ENCODE measurements at regions not wholly inside any gene's neighbourhood (a gene's known extent, or its start where the extent isn't known, plus 50 kb on each side); places are given as distances from the start of the nearest gene placed in this dataset.

DNA sequence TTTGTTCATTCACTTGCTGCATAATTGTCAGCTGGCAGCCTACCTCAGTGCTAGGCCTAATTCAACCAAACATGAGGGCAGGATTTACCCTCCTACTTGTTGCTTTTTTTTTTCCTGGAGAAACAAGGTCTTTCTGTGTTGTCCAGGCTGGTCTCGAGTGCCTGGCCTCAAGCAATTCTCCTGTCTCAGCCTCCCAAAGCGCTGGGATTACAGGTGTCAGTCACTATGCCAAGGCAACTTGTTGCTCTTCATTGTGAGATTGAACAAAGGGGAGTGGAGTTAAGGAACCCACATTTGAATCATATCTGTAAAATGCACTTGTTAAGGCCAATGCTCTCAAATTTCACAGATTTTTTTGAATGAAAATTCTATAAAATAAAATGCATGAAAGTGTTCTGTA lies 380.5 kb downstream of the TMEM161B start:
- no peaks in the 10 kb centered on the region for H3K4me1 Mint-ChIP-seq (ENCODE audit: low read depth)
- POLR2A ChIA-PET, result no interaction called here
- no peak overlapping the region for H3K4me3 Mint-ChIP-seq
- H3K27ac Mint-ChIP-seq, result no peak overlapping the region
- TF ChIP-seq, protein P1, sequence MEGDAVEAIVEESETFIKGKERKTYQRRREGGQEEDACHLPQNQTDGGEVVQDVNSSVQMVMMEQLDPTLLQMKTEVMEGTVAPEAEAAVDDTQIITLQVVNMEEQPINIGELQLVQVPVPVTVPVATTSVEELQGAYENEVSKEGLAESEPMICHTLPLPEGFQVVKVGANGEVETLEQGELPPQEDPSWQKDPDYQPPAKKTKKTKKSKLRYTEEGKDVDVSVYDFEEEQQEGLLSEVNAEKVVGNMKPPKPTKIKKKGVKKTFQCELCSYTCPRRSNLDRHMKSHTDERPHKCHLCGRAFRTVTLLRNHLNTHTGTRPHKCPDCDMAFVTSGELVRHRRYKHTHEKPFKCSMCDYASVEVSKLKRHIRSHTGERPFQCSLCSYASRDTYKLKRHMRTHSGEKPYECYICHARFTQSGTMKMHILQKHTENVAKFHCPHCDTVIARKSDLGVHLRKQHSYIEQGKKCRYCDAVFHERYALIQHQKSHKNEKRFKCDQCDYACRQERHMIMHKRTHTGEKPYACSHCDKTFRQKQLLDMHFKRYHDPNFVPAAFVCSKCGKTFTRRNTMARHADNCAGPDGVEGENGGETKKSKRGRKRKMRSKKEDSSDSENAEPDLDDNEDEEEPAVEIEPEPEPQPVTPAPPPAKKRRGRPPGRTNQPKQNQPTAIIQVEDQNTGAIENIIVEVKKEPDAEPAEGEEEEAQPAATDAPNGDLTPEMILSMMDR (IDR thresholded peaks at IDR 0.05), result no peak
- H3K27me3 Mint-ChIP-seq, result no peaks in the 10 kb centered on the region
- no peaks in the 10 kb centered on the region for H3K36me3 Mint-ChIP-seq (ENCODE audit: low read depth)
- CTCF ChIA-PET, result no interaction called here
- ATAC-seq (no peak), DNase-seq (no peak)
- peaks cover 2% of the 10 kb centered on the region for H3K9me3 Mint-ChIP-seq
- intact Hi-C loops (cut with micrococcal nuclease), result no loop called here

DNA sequence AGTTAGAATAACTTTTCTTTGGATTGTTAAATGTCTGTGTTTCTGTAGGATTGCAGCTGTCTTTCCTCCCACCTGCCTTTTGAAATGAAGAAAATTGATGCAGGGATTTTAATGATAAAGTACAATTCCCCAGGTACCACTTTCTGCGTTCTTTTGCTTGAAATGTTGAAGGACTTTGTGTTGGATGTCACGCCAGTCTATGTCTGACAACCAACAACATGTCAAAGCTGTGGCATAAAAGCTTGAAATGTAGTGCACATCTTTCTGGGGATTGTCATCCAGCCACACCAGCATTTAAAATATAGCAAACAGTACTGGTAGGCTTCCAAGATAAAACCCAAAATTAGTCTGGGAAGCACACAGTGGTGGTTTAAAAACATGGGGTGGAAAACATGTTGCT lies 381.4 kb downstream of the TMEM161B start:
- TF ChIP-seq, protein P1 (IDR thresholded peaks at IDR 0.05), result no peak
- Mint-ChIP-seq H3K4me3 (no peak overlapping the region), H3K9me3 (peaks cover 5% of the 10 kb centered on the region), H3K36me3 (ENCODE audit: low read depth) (no peaks in the 10 kb centered on the region), H3K4me1 (ENCODE audit: low read depth) (no peaks in the 10 kb centered on the region), H3K27me3 (no peaks in the 10 kb centered on the region), H3K27ac (no peak overlapping the region)
- ChIA-PET CTCF (no interaction called here), POLR2A (no interaction called here)
- ATAC-seq (no peak), DNase-seq (no peak)
- intact Hi-C loops (cut with micrococcal nuclease), result no loop called here

DNA sequence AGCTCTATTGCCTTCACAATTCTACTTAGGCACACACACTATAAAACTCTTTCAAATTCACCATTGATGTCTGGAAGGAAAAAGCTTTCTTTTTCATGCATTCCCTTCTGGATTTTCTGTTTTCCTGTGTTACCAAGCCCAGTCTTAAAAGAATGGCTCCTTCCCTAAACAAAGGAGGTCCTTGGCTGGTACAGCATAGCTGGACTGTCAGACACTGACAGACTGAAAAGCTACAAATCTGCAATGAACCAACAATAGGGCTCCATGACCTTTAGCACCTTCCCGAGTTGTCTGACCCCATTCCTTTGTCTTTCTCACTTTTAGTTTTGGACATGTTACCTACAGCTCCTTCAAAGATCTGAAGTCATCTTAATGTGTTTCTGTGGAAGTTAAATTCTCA lies 382.5 kb downstream of the TMEM161B start:
- POLR2A ChIA-PET, result interaction anchor here (0.6 kb wide), 1 partner anchor 87 kb away, joined by 3 read pairs; no protein-coding TSS in a partner anchor
- Mint-ChIP-seq H3K4me1 (ENCODE audit: low read depth) (no peaks in the 10 kb centered on the region), H3K4me3 (no peak overlapping the region), H3K27ac (no peak overlapping the region), H3K9me3 (peaks cover 12% of the 10 kb centered on the region), H3K36me3 (ENCODE audit: low read depth) (no peaks in the 10 kb centered on the region), H3K27me3 (no peaks in the 10 kb centered on the region)
- ATAC-seq (no peak), DNase-seq (no peak)
- CTCF ChIA-PET, result no interaction called here
- TF ChIP-seq, protein P1 (IDR thresholded peaks at IDR 0.05), result no peak
- intact Hi-C loops (cut with micrococcal nuclease), result no loop called here

DNA sequence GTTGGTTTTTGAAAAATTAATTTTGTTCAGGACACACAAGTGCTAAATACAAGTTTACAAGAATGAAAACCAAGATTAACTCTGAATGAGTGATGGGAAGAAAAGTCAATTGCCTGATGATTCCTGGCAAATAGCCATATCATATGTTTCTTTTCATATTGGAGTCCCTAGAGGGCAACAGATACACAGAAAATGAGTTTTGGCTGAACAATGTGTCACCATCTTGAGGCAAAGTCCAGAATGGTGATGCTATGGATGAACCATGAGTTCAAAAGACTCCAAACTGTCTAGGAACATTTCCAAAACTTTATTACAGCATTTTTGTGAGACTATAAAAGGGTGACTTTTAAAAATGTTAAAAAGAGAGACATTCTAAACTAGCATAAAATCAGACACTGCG lies 382.9 kb downstream of the TMEM161B start:
- Mint-ChIP-seq H3K27me3 (no peaks in the 10 kb centered on the region), H3K9me3 (peaks cover 13% of the 10 kb centered on the region), H3K4me1 (ENCODE audit: low read depth) (no peaks in the 10 kb centered on the region), H3K27ac (no peak overlapping the region), H3K4me3 (no peak overlapping the region), H3K36me3 (ENCODE audit: low read depth) (no peaks in the 10 kb centered on the region)
- intact Hi-C loops (cut with micrococcal nuclease), result no loop called here
- ATAC-seq (no peak), DNase-seq (no peak)
- ChIA-PET CTCF (no interaction called here), POLR2A (interaction anchor here (0.6 kb wide), 1 partner anchor 88 kb away, joined by 3 read pairs; no protein-coding TSS in a partner anchor)
- TF ChIP-seq, protein P1 (IDR thresholded peaks at IDR 0.05), result no peak

DNA sequence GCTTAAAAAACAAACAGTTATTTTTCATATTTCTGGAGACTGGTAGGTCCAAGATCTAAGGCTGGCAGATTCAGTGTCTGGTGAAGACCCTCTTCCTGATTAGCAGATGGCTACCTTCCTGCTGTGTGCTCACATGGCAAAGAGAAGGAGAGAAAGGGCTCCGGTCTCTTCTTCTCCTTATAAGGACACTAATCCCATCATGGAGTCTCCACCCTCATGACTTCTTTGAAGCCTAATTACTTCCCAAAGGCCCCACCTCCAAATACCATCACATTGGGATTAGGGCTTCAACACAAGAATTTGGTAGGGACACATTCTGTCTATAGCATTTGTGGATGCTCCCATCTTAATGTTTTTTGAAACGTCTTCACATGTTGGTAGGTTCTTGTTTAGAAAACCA lies 391.1 kb downstream of the TMEM161B start:
- Mint-ChIP-seq H3K27ac (no peak overlapping the region), H3K36me3 (ENCODE audit: low read depth) (no peaks in the 10 kb centered on the region), H3K4me3 (no peak overlapping the region), H3K27me3 (no peaks in the 10 kb centered on the region), H3K4me1 (ENCODE audit: low read depth) (no peaks in the 10 kb centered on the region), H3K9me3 (peaks cover 15% of the 10 kb centered on the region)
- intact Hi-C loops (cut with micrococcal nuclease), result no loop called here
- ChIA-PET CTCF (no interaction called here), POLR2A (no interaction called here)
- DNase-seq (no peak), ATAC-seq (no peak)
- TF ChIP-seq, protein P1 (IDR thresholded peaks at IDR 0.05), result no peak

Data from activated CD8-positive, alpha-beta T cell treated with anti-CD3 and anti-CD28 coated beads for 36 hours (primary cell).